Activated B cell treated with CpG ODN at 0.5 μM for 24 hours (primary cell): ENCODE measurements at regions not wholly inside any gene's neighbourhood (a gene's known extent, or its start where the extent isn't known, plus 50 kb on each side); places are given as distances from the start of the nearest gene placed in this dataset.

Experiments used
- ATAC-seq: fragments of 200-7000 bp; cut with Tn5 transposase; one replicate; pipeline ENCODE4 v1.10.0; 2021; ENCODE audit warnings: low read depth, mild to moderate bottlenecking, moderate library complexity
- CTCF ChIA-PET: fragments of 350-600 bp; sonication (Branson Sonifier 250); formaldehyde crosslinking; loops from one replicate; lab custom pipeline; 2021; ENCODE audit warnings: antibody characterized with exemption; lab: Charles Lee
- POLR2A ChIA-PET: fragments of 350-600 bp; sonication (Branson Sonifier 250); formaldehyde crosslinking; loops from one replicate; lab custom pipeline; 2021; ENCODE audit warnings: antibody characterized with exemption; lab: Charles Lee
- DNase-seq: peaks from one replicate; pipeline ENCODE4 v3.0.0; 2022
- H3K27ac Mint-ChIP-seq: one replicate; pipeline ENCODE4 v1.8.0; 2020; ENCODE audit warnings: mixed read lengths
- H3K27me3 Mint-ChIP-seq: one replicate; pipeline ENCODE4 v1.8.0; 2021; ENCODE audit warnings: mixed read lengths
- H3K36me3 Mint-ChIP-seq: one replicate; pipeline ENCODE4 v1.8.0; 2021; ENCODE audit warnings: low read depth, mixed read lengths
- H3K4me1 Mint-ChIP-seq: one replicate; pipeline ENCODE4 v1.8.0; 2021; ENCODE audit warnings: mixed read lengths
- H3K4me3 Mint-ChIP-seq: one replicate; pipeline ENCODE4 v1.8.0; 2020; ENCODE audit warnings: mild to moderate bottlenecking, mixed read lengths
- H3K9me3 Mint-ChIP-seq: one replicate; pipeline ENCODE4 v1.8.0; 2020; ENCODE audit warnings: mixed read lengths
- intact Hi-C: fragments of 100-400 bp; cut with micrococcal nuclease; formaldehyde crosslinking; loops from one replicate; pipeline ENCODE4 v1.15.1; 2024
- TF ChIP-seq, protein P1 (sequence below): fragments of 200-600 bp; IDR thresholded peaks from one replicate; pipeline ENCODE4 v1.8.0; 2022; ENCODE audit warnings: antibody characterized with exemption, mild to moderate bottlenecking

DNA sequence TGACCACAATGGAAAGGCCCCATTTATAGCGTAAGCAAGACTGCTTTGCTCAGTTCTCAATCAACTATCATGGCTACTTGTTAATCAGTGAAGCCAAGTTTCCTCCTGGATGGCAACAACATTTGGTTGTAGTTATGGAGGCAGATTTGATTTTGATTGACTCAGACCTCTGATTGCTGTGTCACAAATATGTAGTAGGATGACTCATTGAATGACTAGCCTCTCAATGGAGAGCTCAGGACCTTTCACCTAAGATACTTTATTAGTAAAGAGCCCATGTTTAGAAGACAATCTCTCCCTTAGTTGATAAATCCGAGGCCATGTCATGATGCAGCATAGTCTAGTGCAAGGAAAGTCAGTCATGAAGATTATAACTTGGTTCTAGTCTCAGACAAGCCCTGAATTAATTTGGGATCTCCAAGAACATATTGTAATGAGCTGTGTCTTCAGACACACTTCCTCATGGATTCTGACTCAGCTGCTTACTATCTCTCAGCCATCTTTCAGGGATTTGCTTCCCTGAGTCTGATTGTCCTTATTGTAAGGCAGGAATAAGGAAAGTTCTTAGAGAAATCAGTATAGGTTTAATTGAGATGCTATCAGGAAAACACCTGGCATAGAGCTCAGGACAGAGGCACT lies 397.4 kb upstream of the TMCO5A start:
- no peak overlapping the region for H3K27ac Mint-ChIP-seq
- ChIA-PET CTCF (no interaction called here), POLR2A (no interaction called here)
- no peaks in the 10 kb centered on the region for H3K36me3 Mint-ChIP-seq
- intact Hi-C loops, result no loop called here
- H3K4me3 Mint-ChIP-seq, result no peak overlapping the region
- no peaks in the 10 kb centered on the region for H3K4me1 Mint-ChIP-seq
- H3K27me3 Mint-ChIP-seq, result no peaks in the 10 kb centered on the region
- no peak for ATAC-seq
- peaks cover 10% of the 10 kb centered on the region for H3K9me3 Mint-ChIP-seq
- no peak for DNase-seq
- TF ChIP-seq, protein P1, sequence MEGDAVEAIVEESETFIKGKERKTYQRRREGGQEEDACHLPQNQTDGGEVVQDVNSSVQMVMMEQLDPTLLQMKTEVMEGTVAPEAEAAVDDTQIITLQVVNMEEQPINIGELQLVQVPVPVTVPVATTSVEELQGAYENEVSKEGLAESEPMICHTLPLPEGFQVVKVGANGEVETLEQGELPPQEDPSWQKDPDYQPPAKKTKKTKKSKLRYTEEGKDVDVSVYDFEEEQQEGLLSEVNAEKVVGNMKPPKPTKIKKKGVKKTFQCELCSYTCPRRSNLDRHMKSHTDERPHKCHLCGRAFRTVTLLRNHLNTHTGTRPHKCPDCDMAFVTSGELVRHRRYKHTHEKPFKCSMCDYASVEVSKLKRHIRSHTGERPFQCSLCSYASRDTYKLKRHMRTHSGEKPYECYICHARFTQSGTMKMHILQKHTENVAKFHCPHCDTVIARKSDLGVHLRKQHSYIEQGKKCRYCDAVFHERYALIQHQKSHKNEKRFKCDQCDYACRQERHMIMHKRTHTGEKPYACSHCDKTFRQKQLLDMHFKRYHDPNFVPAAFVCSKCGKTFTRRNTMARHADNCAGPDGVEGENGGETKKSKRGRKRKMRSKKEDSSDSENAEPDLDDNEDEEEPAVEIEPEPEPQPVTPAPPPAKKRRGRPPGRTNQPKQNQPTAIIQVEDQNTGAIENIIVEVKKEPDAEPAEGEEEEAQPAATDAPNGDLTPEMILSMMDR, result no peak

DNA sequence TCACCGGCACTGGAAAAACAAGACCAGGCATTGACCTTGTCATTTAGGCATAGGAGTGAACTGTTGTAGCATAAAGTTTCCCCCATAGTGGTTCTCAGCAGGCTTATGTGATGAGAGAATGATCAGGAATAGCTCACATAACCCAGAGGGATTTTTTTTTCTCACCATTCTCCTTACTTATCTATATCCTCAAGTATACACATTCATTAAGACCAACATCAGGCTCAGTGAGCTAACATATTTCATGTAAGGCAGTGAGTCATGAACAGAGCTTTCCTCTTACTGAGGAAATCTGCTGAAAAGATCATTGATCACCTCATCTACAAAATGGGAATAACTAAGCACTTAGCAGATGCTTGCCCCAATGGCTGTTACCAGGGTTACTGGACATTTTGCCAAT lies 396.6 kb upstream of the TMCO5A start:
- no peak overlapping the region for H3K4me3 Mint-ChIP-seq
- TF ChIP-seq, protein P1, result no peak
- DNase-seq, result no peak
- no peaks in the 10 kb centered on the region for H3K4me1 Mint-ChIP-seq
- no peaks in the 10 kb centered on the region for H3K36me3 Mint-ChIP-seq
- no peak overlapping the region for H3K27ac Mint-ChIP-seq
- CTCF ChIA-PET, result no interaction called here
- no peaks in the 10 kb centered on the region for H3K27me3 Mint-ChIP-seq
- no peak for ATAC-seq
- peaks cover 10% of the 10 kb centered on the region for H3K9me3 Mint-ChIP-seq
- intact Hi-C loops, result no loop called here
- POLR2A ChIA-PET, result no interaction called here

DNA sequence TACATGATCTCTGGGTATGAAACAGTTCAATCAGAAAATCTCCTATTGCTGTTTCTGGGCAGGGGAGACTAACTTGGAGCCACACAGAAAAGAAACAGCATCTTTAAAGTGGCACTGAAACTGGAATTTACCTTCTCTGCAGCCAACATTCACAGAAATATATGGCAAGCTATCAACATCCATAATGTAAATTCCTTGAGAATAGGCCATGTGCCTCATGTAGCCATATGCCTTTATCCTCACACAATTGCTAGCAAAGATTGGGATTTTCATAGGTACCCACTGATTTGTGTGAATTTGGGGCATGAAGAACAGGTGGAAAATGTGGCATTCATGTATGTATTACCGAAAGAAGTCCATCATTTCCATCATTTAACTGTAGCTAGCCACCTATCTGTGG lies 386.3 kb upstream of the TMCO5A start:
- no peaks in the 10 kb centered on the region for H3K27me3 Mint-ChIP-seq
- intact Hi-C loops, result no loop called here
- no peak overlapping the region for H3K4me3 Mint-ChIP-seq
- no peaks in the 10 kb centered on the region for H3K36me3 Mint-ChIP-seq
- no peak for ATAC-seq
- no peaks in the 10 kb centered on the region for H3K9me3 Mint-ChIP-seq
- no peaks in the 10 kb centered on the region for H3K4me1 Mint-ChIP-seq
- ChIA-PET POLR2A (no interaction called here), CTCF (no interaction called here)
- H3K27ac Mint-ChIP-seq, result no peak overlapping the region
- TF ChIP-seq, protein P1, result no peak
- no peak for DNase-seq

DNA sequence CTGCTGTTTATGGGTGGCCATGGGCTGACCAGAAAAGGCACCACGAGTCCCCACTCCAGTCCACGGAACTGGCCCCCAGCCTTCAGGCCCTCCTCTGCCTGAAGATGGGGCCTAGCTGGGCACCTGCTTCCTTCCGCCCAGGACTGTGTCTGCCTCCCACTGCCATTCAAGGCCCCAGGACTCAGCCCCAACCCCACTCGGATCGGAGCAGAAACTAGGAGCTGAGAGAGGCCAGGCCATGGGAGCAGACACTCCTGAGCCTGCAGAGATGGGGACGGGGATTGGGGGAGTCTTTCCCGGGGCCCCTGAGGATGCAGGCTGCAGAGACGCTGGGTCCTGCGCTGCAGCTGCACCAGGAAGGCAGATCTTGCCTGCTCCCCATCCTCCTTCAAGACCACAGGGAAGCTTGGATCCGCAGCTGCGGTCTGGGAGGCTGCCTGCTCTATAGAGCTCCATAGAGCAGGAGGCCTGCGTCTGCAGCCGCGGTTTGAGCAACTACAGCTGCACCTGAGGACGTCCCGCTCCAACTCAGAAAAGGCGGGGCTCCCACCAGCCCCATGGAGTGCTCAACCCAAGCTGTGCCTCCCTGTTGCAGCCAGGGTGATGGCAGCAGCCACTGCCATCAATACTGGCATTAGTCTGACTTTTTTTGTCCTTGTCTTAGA lies 383.9 kb upstream of the TMCO5A start:
- Mint-ChIP-seq H3K36me3 (no peaks in the 10 kb centered on the region), H3K27ac (no peak overlapping the region), H3K4me1 (no peaks in the 10 kb centered on the region), H3K27me3 (no peaks in the 10 kb centered on the region), H3K4me3 (no peak overlapping the region), H3K9me3 (peaks cover 5% of the 10 kb centered on the region)
- ATAC-seq (no peak), DNase-seq (no peak)
- intact Hi-C loops, result no loop called here
- CTCF ChIA-PET, result no interaction called here
- TF ChIP-seq, protein P1, result no peak
- POLR2A ChIA-PET, result no interaction called here

DNA sequence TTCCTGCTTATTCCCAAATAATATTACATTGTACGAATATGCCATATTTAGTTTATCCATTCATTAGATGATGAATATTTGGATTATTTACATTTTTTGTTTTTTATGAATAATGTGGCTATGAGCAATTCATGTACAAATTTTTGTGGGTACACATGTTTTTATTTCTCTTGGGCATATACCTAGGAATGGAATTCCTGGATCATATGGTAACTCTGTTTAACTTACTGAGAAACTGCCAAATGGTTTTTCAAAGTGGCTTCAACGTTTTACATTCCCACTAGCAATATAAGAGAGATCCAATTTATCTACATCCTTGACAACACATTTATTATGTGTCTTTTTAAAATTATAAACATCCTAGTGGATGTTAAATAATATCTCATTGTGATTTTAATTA lies 362.0 kb upstream of the TMCO5A start:
- Mint-ChIP-seq H3K27ac (no peak overlapping the region), H3K4me3 (no peak overlapping the region), H3K4me1 (no peaks in the 10 kb centered on the region), H3K36me3 (no peaks in the 10 kb centered on the region), H3K27me3 (no peaks in the 10 kb centered on the region), H3K9me3 (no peaks in the 10 kb centered on the region)
- ATAC-seq, result no peak
- intact Hi-C loops, result no loop called here
- POLR2A ChIA-PET, result no interaction called here
- TF ChIP-seq, protein P1, result no peak
- no peak for DNase-seq
- CTCF ChIA-PET, result no interaction called here
